GM18907 (cell line): ENCODE measurements at regions not wholly inside any gene's neighbourhood (a gene's known extent, or its start where the extent isn't known, plus 50 kb on each side); places are given as distances from the start of the nearest gene placed in this dataset.
"Not testable (repeated sequence)": the region's sequence is repeated elsewhere in the genome, so short reads cannot be mapped to it uniquely, and the experiment has no call there.

Experiments used
- ATAC-seq: cut with Tn5 transposase; IDR thresholded peaks from one replicate; pipeline ENCODE4 v1.9.1; 2021; ENCODE audit warnings: mild to moderate bottlenecking, moderate library complexity; ENCODE audit not compliant: unreplicated experiment

DNA sequence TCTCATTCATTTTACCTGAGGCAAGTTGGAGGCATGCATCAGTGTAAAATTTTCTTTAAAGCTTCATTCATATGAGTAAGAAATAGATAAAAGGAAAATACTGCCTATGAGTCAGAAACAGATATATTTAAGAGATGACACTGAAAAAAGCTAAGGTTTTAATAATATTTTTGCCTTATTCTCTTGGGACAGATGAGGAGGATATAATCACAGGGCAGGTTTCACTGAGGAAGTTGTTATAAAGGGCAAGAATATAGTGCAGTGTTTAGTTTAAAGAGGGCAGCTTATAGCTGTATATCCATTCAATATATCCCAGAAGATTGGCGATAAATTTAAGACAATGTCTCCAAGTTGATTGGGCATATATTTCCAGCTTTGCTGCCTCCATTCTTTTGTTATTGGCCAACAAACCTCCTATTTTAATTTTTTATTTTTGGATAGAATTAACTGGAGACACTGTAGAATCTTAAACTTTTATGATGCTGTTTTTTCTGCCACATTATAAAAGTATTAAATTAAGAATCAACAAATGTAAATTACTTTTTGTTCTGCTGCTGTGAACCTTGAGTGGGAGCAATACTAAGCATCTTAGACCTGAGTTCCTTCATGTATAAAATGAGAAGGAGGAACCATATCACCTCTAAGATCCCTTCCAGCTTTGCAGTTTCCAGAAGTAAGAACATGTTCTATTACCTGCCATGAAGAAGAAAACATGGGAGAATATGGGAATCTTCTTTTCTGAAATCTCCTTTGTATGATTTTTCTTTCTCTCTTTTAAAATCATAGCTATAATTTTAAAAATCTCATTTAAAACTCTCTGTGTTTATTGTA, 171.6 kb downstream of the S1PR1 start:
- peak; percentile 27 for ATAC-seq

DNA sequence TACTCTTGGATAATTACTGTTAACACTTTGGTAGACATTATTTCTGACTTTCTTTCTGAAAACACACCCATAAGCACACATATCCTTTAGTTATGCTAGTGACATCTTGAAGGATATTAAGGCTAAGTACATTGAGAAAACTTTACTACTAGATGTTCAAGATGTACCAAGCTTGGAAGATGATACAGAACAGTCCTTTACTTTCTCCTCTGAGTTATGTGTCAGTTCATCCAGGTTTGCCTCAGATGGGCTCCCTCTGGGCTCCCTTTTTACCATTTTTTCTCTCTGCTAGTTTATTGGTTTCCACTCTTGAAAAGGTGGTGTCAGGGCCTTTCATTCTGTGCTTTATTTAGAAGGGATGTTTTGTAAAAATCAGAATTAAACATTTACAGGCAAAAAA, 172.3 kb downstream of the S1PR1 start:
- ATAC-seq: no peak

DNA sequence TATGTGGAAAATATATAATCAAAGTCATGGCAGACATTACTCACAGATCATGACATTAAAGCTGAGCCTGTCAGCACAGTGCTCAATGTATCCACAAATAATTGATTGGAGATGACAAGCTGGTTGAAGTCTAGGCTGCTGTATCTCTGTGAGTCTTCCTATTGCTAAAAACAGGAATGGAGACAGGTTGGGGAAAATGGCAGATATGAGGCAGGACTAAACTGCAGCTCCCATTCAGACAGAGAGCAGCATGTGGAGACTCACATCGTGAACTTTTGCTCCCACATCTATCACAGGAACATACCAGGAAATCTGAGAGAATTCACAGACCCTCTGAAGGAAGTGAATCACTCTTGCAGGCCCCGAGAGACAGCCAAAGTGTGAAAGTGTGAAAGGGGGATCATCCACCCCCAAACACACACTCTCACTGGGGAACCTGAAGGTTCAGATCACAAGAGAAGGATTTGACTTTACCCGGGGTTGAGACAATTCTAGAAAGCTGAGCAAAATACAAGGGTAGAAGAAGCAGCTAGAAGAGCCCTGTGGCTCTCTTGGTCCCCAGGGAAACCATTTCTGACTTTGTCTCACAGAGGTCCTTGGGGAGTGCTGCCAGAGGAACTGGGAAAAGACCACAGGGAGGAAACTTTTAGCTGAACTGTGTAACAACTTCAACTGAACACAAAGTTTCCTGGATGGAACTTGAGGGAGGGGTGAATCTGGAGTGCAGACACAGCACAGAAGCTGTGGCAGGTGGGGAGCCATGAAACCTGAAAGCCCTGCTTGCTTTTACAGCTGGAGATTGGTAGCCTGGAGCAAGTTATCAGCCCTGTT, 173.4 kb downstream of the S1PR1 start:
- peak; percentile 61 for ATAC-seq

DNA sequence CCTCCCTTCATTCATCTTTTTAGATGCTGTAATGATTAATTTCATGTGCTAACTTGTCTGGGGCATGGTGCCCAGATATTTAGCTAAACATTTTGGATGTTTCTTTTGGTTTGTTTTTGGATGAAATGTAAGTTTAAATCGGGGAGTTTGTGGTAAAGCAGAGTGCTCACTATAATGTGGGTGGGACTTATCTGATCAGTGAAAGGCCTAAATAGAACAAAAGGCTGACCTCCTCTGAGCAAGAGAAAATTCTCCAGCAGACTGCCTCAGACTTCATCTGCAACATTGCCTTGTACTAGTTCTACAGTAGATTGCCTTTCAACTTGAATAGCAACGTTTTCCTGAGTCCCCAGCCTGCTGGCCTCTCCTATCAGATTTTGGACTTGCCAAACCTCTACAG, 183.6 kb downstream of the S1PR1 start:
- no peak for ATAC-seq

DNA sequence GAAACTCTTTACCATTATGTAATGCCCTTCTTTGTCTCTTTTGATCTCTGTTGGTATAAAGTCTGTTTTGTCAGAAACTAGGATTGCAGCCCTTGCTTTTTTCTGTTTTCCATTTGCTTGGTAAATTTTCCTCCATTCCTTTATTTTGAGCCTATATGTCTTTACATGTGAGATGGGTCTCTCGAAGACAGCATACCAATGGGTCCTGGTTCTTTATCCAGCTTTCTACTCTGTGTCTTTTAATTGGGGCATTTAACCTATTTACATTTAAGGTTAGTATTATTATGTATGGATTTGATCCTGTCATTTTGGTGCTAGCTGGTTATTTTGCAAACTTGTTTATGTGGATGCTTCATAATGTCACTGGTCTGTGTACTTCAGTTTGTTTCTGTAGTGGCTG, 191.3 kb downstream of the S1PR1 start:
- not testable (repeated sequence) for ATAC-seq

DNA sequence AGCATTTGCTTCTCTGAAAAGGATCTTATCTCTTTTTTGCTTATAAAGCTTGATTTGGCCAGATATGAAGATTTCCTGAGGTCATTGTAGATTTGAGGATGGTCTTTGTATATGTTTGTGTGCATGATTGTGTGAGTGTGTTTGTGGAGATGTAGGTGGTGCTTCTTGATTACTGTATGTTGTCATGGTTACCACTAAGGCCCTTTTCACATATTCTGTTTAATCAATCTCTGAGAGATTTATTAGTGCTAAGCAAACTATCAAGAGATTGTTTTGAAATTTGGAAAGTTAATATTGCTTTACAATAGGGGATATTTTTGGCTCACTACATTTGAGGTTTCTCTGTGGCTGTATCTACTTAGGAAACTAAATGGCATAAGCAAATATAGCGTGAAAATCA, 191.7 kb downstream of the S1PR1 start:
- no peak for ATAC-seq

DNA sequence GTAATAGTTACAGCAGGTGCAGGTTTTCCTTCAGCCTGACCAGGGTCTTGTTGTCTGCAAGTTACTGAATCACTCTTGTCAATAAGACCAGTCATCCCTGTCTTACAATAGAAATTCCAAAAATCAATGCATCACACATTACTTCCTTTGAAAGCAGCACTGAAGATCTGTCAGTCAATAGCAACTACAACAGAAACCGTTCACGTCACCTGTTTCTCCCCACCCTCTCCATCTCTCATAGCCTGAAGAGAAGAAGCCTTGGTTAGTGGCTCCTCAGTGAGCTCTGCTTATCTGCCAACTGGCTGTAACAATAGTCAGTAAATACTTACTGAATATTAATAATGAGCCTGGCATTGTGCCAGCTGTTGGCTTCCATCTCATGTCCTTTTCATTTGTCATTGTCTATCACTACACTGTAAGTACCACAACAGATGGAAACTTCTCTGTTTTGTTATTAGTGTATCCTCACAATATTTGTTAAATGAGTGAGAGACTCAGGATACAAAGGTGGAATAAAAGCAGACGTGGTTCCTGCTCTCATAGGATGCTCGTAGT, 195.2 kb downstream of the S1PR1 start:
- ATAC-seq: peak; percentile 77

DNA sequence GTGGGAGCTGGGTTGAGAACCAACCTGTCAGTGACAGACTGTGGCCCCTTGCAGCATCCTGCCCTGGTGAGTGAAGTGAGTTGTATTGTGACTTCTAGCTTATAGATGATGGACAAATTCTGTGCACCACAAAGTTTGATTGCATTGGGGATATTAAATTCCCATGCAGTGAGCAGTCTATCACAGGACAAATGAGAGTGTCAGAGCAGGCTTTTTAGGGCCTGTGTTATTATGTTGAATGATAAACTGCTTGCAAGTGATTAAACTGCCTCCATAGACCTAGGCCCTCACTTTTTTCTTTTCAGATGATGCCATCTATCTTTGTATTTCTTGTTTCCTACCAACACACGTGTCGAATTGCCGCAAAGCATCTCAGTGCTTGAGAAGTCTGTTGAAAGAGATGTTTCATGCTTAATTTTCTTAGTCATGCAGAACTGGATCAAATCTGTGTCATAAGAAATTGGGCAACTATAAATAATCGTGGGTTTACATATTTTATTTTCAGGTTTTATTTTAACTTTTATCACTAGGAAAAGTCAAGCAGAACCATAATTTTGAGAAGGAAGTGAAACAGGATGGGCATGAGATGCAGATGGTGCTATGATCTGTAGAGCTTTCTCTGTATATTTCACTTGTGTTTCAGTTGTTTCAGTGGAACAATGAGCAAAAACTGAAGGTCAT, 199.2 kb downstream of the S1PR1 start:
- ATAC-seq: peak; percentile 60

DNA sequence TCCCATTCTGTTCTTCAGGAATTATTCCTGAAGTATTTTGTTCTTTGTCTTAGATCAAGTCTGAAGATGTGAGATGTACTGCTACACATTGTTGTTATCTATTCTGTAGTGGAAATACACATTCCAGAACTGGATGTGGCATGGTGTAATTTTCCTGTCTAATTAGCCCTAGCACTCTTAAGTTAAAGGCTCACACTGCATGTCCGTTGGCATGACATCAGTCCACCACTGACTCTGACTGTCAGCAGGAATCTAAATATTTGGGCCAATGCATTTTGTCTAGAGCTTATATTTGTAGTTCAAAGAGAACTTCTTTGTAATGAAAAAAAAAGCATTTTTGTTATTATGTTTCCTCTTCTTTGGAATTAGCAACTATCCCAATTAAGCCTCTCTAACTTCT, 201.0 kb downstream of the S1PR1 start:
- ATAC-seq: no peak

DNA sequence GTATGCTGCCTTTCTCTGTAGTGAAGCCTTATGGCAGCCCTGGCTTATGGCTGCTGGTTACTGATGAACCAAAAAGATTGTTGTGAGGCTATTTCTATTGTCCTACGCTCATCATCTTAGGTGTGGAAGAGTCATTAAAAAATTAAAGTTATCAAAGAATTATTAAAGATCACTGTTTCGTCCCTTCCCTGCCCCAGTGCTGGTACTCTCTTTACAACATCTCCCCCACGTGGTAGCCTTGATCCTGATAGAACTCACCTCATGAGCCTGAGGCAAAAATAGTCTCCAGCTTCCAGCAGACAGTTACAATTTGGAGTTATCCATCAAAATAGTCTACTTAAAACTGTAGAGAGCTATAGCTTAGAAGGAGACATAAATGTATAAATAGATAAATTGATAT, 201.5 kb downstream of the S1PR1 start:
- ATAC-seq: peak; percentile 62

DNA sequence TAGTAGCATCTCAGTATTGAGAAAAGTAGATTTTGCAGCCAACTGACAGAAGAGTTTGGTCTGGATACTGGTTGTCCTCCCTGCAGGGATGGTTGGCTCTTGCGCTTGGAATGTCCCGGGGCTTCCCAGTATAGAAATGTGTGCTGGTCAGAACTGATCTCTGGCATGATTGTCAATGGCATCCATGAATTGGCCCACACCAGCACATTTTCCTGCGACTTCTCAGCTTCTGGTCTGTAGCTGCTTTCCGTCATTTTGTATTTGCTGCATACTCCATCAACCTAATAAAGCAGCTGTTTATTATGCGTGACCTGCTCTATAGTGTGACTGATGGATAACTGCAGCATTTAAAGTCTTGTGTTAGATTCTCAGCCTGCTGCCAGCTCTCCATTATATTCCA, 203.7 kb downstream of the S1PR1 start:
- no peak for ATAC-seq

DNA sequence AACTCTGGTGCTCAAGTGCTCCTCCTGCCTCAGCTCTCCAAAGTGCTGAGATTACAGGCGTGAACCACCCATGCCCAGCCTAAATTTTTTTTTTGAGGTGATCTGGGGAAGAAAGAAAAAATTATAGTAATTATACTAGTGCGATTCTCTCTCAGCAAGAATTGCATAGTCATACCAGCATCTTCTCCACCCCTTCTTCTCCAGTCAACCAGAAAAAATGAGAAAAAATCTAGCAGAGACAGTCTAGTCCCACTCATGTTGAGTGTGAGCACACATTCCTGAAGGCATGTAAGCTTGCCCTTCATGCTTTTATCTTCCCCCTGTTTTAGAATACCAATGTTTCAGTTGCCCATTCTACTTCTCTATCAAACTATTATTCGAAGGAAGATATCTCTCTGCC, 207.6 kb downstream of the S1PR1 start:
- no peak for ATAC-seq

DNA sequence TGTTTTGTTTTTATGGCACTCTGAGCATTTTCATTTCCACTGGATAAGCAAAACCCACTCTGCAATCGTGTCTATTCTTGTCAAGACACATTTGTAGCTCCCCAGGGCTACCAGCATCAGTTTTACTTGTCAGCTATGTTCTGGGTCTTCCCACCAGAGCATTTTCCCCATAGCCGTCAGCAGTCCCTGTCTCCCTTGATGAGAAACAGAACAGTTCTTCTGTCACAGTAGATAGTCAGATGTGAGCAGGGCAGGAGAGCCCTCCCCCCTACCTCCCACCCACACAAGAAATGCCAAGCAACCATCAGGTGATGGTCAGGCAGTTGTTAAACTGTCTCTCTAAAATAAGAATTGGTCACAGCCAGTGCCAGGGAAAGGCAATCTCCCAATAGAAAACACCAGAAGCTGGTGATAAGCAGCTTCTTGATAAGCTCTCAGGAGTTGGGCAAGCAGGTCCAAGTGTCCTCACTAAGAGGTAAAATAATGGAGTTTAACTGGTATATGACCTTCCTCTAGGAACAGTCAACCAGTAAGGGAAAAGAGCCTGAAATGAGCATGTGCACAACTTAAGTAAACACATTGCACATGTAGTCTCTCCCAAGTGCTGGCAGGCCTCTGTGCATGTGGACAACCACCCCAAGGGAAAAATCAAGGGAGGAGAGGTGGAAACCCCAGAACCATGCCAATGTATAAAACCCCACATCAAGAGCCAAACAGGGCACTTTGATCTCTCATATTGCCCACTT, 208.2 kb downstream of the S1PR1 start:
- no peak for ATAC-seq

DNA sequence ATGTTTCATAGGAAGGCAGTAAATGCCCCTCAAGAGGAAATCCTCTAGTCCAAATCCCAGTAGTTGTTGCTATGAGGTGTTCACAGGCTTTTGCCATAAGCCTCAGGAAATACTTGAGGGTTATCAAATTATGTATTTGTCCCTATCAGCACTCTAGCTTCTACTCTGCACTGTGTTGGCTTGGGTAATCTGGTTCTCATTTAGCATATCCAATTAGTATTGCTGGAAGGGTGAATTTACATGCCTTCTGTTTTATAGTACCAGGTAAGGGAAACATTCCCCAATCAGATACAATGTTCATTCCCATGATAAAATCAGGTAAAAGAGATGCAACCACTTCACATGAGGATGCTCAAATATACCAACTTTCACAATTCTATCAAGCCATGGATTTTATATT, 211.2 kb downstream of the S1PR1 start:
- ATAC-seq: no peak

DNA sequence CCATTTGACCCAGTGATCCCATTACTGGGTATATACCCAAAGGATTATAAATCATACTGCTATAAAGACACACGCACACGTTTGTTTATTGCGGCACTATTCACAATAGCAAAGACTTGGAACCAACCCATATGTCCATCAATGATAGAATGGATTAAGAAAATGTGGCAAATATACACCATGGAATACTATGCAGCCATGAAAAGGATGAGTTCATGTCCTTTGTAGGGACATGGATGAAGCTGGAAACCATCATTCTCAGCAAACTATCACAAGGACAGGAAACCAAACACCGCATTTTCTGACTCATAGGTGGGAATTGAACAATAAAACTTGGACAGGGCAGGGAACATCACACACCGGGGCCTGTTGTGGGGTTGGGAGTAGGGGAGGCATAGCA, 213.9 kb downstream of the S1PR1 start:
- not testable (repeated sequence) for ATAC-seq

DNA sequence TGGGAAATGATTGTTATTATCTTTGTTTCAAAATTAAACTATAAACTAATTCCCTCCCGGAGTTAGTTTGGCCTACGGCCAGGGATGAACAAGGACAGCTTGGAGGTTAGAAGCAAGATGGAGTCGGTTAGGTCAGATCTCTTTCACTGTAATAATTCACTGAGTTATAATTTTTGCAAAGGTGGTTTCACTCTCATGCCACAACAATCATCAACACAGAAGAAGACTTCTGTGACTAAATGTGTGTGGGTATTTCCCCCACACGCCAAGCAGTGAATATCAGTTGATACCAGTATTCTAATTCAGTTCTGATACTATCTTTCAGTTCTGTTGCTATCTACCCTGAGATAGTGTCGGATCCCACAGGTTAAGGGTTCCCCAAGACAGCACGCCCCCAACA, 215.1 kb downstream of the S1PR1 start:
- peak; percentile 73 for ATAC-seq

DNA sequence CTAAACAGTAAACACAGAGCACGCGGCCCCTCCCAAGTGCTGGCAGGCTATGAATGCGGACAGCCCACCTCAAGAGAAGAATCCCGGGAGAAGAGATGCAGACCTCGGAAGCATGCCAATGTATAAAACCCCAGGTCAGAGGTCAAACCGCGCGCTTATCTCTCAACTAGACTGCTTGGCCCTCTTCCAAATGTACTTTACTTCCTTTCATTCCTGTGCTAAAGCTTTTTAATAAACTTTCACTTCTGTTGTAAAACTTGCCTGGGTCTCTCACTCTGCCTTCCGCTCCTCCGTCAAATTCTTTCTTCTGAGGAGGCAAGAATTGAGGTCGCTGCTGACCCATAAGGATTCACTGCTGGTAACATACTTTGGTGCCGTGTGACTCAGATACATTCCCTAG, 216.0 kb downstream of the S1PR1 start:
- no peak for ATAC-seq

DNA sequence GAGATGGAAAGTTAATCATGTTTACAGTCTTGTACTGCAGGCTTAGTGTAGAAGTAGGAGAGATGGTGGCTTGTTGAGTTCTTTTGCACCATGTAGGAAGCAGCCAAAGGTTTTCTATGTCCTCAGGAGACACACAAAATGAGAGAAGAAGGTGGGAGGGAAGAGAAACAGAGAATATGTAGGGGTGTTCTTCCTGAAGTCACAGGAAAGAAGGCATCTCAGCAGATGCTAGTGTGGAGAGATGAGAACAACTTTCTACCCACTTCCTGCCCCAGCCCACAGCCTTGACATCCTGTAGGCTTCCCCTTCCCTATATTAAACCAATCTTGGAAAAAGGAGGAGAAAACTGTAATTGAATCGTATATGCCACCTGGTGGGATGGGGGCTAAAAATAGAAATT, 217.0 kb downstream of the S1PR1 start:
- peak; percentile 67 for ATAC-seq

DNA sequence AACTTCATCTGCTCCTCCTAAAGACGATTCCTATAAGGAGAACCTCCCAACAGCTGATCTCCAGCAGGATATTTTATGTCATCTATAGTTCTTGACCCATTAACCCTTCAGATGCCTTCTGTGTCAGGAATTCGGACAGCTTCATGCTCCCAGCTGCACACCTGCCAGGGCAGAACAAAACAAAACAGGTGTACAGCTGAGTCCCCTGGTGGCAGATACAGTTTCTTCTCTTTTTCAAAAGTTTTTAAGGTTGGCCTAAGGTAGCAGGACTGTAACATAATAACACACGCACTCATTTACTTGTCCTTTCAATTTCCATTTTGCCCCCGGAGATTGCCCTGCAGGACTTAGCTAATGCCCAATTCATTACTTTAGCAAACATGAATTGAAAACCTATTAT, 218.3 kb downstream of the S1PR1 start:
- ATAC-seq: no peak

DNA sequence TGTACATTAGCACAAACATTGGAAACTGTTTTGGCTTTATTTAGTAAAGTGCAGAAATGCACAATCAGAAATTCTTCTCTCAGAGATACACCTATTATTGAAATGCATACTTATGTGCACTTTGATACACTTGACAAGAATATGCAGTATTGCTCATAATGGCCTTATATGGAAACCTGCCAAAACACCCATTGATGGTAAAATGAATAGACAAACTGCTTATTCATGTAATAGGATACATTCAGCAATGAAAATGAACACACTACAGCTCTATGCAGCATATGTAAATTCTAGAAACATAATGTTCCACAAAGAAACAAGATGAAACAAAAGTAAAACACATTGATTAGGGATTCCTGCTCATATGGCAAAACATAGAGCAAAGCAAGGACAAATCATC, 223.9 kb downstream of the S1PR1 start:
- no peak for ATAC-seq

DNA sequence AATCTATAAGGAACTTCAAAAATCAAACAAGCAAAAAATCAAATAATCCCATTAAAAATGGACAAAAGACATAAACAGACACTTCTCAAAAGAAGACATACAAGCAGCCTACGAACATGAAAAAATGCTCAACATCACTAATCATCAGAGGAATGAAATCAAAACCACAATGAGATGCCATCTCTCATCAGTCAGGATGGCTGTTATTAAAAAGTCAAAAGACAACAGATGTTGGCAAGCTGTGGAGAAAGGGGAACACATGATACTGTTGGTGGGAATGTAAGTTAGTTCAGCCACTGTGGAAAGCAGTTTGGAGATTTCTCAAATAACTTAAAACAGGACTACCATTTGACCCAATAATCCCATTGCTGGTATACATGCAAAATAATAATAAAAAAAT, 226.4 kb downstream of the S1PR1 start:
- no peak for ATAC-seq
